ENCODE measurements at regions not wholly inside any gene's neighbourhood (a gene's known extent, or its start where the extent isn't known, plus 50 kb on each side); places are given as distances from the start of the nearest gene placed in this dataset.

GRCh38 chr3:190234621-190235020 is 87.6 kb downstream of the CLDN1 start:
- Mint-ChIP-seq H3K27ac (no peak overlapping the region), H3K36me3 (ENCODE audit: low read depth) (no peaks in the 10 kb centered on the region), H3K9me3 (peaks cover 5% of the 10 kb centered on the region), H3K4me3 (no peak overlapping the region), H3K4me1 (ENCODE audit: low read depth) (no peaks in the 10 kb centered on the region), H3K27me3 (peaks cover 9% of the 10 kb centered on the region)
- DNase-seq (no peak), ATAC-seq (no peak)
- TF ChIP-seq CTCF (IDR thresholded peaks at IDR 0.05) = no peak
- POLR2A ChIA-PET = no interaction called here
- CTCF ChIA-PET = interaction anchor here (1.3 to 2.7 kb wide), 2 partner anchors 10 to 87 kb away, joined by 3 to 8 read pairs; partner anchors contain the start of gene CLDN1
- intact Hi-C loops (cut with micrococcal nuclease) = no loop called here

GRCh38 chr3:190229632-190230424 is 92.4 kb downstream of the CLDN1 start:
- Mint-ChIP-seq H3K27ac (no peak overlapping the region), H3K9me3 (no peaks in the 10 kb centered on the region), H3K36me3 (ENCODE audit: low read depth) (no peaks in the 10 kb centered on the region), H3K27me3 (peaks cover 8% of the 10 kb centered on the region), H3K4me1 (ENCODE audit: low read depth) (no peaks in the 10 kb centered on the region), H3K4me3 (no peak overlapping the region)
- CTCF ChIA-PET = interaction anchor here (1.0 kb wide), 1 partner anchor 92 kb away, joined by 3 read pairs; the partner anchor contains the start of gene CLDN1
- TF ChIP-seq CTCF (IDR thresholded peaks at IDR 0.05) = no peak
- ATAC-seq (no peak), DNase-seq (no peak)
- intact Hi-C loops (cut with micrococcal nuclease) = loop anchor here (5.0 kb wide), 2 partner anchors 92 to 192 kb away; partner anchors contain the start of gene CLDN1
- POLR2A ChIA-PET = no interaction called here

DNA sequence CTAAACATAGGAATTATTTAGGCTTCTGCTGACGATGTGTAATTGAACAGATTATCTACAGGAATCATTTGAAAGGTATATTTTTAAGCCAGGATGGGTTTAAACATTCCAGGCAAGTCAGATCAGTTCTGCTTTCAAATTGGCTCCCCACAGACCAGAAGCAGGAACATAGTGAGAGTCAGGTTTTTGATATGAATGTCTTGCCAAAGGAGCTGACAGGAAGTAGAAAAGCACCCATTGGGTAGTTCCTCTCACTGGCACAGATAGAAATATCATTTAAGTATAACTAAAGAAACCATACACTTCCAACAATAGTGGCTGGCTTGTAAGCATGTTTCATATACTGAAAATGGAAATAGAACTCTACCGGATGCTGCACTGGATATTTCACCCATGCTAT is 95.2 kb downstream of the CLDN1 start:
- Mint-ChIP-seq H3K9me3 (no peaks in the 10 kb centered on the region), H3K36me3 (ENCODE audit: low read depth) (no peaks in the 10 kb centered on the region), H3K27ac (no peak overlapping the region), H3K4me3 (no peak overlapping the region), H3K4me1 (ENCODE audit: low read depth) (no peaks in the 10 kb centered on the region), H3K27me3 (peaks cover 6% of the 10 kb centered on the region)
- CTCF ChIA-PET = interaction anchor here (4.7 kb wide), 1 partner anchor 95 kb away, joined by 36 read pairs; the partner anchor contains the start of gene CLDN1
- TF ChIP-seq CTCF (IDR thresholded peaks at IDR 0.05) = no peak
- ATAC-seq = no peak
- no peak for DNase-seq
- POLR2A ChIA-PET = no interaction called here
- intact Hi-C loops (cut with micrococcal nuclease) = loop anchor here (5.0 kb wide), 2 partner anchors 95 to 195 kb away; partner anchors contain the start of gene CLDN1

GRCh38 chr3:190224863-190225692 is 97.2 kb downstream of the CLDN1 start:
- no peak overlapping the region for H3K4me3 Mint-ChIP-seq
- no peak overlapping the region for H3K27ac Mint-ChIP-seq
- peak; percentile 50 for TF ChIP-seq CTCF (IDR thresholded peaks at IDR 0.05)
- DNase-seq = no peak
- no peaks in the 10 kb centered on the region for H3K4me1 Mint-ChIP-seq (ENCODE audit: low read depth)
- ATAC-seq = no peak
- no peaks in the 10 kb centered on the region for H3K36me3 Mint-ChIP-seq (ENCODE audit: low read depth)
- POLR2A ChIA-PET = interaction anchor here (0.5 kb wide), 1 partner anchor 340 kb away, joined by 3 read pairs; no protein-coding TSS in a partner anchor
- CTCF ChIA-PET = interaction anchor here (0.7 to 4.7 kb wide), 20 partner anchors 9 to 627 kb away, joined by 3 to 36 read pairs (median 3); partner anchors contain the start of genes CLDN1 and CLDN16
- intact Hi-C loops (cut with micrococcal nuclease) = loop anchor here (5.0 kb wide), 2 partner anchors 97 to 197 kb away; partner anchors contain the start of gene CLDN1
- H3K9me3 Mint-ChIP-seq = peaks cover 4% of the 10 kb centered on the region
- H3K27me3 Mint-ChIP-seq = peaks cover 6% of the 10 kb centered on the region
